NCI-H82 treated with DMSO at 0.1 percent for 48 hours (cell line): ENCODE measurements at regions not wholly inside any gene's neighbourhood (a gene's known extent, or its start where the extent isn't known, plus 50 kb on each side); places are given as distances from the start of the nearest gene placed in this dataset.
"Not testable (repeated sequence)": the region's sequence is repeated elsewhere in the genome, so short reads cannot be mapped to it uniquely, and the experiment has no call there.

Experiments used
- DNase-seq: peaks from one replicate; lab custom pipeline; 2025; ENCODE audit not compliant: unreplicated experiment; lab: John Stamatoyannopoulos, UW

DNA sequence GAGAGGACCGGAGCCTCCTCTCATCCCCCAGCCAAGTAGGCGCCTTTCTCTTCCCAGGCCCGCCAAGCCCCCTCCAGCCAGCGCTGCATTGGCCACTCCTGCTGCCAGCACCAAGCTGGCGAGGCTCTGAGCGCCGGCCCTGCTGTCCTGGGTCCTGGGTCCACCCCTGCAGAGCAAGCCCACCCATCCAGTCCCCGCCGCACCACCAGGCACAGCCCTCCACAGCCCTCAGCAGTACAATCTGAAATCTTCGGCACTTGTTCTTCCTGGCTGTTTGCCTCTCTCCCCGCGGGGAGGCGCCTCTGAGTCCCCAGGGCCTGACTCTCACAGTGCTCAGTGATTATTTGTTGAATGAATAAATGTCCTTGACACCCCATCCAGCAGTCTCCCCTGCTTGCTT lies 236.4 kb upstream of the SGCG start:
- no peak for DNase-seq

DNA sequence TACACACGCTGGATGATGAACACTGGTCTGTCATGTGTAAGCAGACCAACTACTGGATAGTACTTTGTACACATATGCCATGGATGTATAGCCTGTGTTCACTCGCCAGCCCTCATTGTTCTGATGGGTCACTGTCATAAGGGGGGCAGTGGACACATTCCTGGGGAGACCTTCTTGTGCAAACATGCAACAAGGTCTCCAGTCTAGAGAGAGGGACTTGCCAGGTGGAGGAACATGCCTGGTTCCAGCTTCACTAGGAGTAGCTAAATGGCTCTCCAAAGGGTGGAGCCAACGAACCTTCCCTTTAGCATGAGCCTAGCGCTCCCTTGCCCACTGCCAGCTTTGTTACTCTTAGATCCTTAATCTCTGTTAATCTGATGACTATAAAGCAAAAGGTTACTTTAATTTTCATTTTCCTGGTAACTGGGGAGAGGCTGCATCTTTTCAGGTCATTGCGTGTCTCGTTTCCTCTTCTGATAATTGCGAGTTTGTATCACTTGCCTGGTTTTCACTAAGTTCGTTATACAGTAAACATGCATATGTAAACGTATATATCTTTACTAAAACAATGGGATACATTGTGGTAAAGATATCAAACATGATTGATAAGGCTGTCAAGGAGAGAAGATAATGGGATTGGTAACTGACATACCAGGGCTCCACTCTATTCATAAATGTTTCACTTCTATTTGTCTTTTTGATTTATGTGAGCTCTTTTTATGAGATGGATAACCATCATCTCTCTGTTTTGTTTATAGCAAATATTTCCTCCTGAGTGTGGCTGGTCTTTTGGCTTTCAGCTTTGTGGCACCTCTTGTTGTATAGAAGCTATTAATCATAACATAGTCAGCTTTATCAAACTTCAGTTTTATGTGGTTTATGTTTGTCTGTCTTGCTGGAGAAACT lies 235.2 kb upstream of the SGCG start:
- DNase-seq = no peak

DNA sequence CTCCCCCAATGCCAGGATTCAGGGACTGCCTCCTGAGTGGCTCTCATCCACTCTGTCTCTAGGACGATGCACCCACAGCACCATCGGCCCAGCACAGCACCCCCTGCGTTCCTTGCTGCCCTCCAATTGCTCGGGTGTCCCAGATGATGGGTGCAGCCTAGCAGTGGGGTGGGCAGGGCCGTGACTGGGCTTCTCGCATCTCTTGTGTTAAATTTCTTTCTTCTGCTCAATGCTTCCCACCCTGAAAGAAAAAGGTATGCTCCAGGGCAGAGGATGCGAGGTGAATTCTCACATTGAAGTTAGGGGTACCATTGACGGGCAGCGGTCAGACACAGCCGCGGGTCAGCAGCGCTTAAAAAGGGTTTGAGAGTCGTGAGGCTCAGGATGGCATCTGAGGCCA lies 232.4 kb upstream of the SGCG start:
- DNase-seq = no peak

DNA sequence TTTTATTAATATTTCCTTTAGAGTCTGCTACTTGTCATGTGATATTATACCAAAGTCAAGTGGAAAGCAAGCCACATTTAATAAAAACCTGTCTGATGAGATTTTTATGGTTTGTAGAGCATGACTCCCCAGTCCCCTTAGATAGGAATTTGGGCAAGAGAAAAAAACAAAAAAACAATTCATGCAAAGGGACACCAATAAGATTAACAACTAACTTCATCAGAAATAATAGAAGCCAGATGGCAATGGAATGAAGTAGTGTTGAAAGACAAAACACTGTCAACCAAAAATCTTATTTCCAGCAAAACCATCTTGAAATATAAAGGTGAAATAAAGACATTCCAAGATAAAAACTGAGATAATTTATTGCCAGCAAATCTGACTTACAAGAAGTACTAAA lies 228.8 kb upstream of the SGCG start:
- not testable (repeated sequence) for DNase-seq

DNA sequence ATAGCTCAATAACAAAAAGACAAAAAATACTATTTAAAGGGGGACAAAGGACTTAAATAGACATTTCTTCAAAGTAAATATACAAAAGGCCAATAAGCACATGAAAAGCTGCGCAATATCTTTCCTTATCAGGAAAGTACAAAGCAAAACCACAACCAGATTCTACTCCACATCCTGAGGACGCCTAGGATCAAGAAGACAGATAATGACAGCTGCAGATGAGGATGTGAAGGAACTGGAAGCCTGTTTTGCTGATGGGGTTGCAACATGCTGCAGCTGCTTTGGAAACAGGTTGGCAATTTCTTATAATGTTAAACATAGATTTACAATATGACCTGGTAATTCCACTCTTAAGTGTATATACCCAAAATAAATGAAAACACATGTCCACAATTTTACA lies 225.6 kb upstream of the SGCG start:
- DNase-seq = not testable (repeated sequence)

DNA sequence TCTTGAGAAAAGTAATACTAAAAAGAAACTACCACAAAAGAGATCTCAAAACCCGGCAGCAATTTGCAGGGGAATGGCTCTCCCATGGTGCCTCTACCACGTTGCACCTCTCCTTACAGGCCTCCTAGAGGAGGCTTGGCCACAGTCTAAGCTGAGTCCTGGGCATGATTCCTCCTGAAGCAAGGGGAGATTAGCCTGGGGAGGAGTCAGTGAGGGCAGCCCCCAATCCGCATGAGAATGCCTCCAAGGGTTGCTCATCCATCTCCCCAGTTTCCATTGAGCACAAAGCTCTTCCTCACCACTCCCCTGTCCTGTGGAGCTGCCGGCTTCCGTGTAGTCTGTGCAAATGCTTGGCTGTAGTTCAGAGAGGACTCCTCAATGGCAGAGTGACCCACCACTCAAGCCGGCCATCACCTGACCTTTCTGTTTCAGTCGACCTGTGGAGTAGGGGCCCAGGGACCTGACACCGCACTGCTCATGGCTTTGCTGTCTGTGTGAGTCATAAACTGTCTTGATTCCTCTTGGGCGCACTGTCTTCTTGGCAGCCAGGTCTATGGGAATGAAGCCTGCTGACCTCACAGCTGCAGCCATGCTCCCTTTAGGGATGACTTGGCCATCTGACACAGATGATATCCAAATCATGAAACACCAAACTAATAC lies 224.2 kb upstream of the SGCG start:
- DNase-seq = not testable (repeated sequence)

DNA sequence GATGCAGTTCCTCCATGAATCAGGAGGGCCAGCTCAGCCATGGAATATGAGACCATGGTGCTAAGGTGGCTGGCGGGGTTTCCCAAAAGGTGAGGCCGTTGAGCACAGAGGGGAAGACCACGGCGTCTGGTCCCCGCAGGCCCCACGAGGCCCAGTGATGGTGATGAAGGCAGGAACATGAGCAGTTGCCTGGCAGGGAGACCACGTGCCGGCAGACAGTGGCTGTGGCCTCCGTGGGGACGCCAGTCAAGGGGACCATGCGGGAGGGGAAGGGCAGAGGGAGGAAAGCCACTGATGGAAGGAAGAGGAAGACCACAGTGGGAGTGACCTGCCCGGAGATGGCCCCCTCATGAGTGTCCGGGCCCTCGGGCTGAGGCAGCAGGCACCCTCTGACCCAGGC lies 220.9 kb upstream of the SGCG start:
- not testable (repeated sequence) for DNase-seq

DNA sequence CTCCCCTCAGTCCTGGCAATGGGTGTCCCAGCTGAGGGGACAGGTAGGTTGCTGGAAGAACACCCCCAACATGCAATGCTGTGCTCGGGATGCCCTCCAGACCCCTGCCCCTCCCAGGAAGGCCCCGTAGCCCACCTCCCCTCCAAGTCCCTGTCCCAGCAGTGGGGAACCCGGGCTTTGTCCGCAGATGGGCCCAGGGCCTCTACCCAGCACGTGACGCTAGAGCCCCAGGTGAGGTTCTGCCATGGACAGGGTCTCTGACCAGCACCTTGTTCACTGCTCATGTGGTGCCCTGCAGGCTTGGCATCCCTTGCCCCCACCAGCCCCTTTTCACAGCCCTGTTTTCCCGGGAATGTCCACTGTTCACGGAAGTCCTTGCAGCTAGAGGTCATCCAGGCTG lies 220.0 kb upstream of the SGCG start:
- DNase-seq = no peak

DNA sequence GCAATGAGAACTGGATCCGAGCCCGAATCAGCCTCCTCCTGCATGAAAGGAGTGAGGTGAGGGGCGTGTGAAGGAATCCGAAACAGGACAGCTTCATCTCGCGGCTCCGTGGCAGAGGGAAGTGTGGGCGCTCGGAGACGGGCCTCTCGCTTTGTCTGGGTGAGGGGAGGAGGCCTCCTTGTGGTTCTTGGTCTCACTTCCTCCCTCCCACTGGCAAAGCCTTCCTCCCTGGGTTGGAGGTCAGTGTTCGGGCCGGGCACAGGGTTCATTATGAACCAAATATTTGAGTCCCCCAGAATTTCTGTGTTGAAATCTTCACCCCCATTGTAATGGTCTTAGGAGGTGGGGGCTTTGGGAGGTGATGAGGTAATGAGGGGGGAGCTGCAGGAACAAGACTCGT lies 219.4 kb upstream of the SGCG start:
- not testable (repeated sequence) for DNase-seq

DNA sequence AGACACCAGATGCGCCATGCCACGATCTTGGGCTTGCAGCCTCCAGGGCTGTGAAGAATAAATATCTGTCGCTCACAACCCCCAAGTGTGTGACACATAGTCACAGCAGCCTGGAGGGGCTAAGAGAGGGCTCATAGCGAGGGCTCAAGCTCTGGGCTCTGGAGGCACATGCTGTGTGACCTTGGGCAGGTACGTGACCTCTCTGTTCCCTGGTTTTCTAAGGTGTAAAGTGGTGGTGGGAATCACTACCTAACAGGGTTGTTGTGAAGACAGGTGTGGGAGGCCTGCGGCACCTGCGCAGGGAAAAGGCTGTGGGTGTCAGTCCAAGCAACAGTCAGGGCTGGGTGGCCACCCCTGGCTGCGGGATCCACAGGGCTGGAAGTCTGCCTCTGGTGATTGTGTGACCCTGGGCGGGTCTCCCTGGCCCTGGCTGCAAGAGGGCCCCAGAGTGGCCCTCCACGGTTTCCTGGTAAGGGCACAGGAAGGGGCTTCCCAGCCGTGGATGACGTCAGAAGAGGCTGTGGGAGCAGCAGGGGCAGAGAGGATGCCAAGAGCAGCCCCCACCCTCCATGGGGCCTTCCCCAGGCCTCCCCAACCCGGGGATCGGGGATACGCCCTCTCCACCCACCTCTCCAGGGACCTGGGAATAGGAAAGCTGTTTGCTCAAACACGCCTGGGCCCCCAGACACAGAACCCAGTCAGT lies 218.8 kb upstream of the SGCG start:
- DNase-seq = no peak

DNA sequence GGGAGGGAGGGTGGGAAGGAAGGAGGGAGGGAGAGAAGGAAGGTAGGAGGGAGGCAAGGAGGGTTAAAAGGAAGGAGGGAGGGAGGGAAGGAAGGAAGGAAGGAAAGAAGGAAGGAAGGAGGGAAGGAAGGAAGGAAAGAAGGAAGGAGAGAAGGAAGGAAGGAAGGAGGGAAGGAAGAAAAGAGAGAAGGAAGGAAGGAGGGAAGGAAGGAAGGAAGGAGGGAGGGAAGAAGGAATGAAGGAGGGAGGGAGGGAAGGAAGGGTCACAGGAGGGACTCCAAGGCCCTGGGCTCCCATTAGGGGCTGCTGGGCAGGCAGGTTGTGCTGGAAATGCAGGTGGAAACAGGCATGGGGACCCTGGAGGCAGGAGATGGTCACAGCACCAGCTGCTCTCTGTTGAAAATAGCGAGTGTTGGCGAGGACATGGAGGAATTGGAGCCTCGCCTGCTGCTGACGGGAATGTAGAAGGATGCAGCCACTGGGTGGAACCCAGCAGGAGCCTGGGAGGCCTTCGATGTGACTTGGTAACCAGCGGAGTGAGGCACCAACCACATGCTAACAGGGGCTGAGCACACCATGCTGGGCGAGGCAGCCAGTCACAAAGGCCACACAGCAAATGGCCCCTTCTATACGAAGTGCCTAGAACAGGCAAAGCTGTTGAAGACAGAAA lies 217.3 kb upstream of the SGCG start:
- DNase-seq = not testable (repeated sequence)

DNA sequence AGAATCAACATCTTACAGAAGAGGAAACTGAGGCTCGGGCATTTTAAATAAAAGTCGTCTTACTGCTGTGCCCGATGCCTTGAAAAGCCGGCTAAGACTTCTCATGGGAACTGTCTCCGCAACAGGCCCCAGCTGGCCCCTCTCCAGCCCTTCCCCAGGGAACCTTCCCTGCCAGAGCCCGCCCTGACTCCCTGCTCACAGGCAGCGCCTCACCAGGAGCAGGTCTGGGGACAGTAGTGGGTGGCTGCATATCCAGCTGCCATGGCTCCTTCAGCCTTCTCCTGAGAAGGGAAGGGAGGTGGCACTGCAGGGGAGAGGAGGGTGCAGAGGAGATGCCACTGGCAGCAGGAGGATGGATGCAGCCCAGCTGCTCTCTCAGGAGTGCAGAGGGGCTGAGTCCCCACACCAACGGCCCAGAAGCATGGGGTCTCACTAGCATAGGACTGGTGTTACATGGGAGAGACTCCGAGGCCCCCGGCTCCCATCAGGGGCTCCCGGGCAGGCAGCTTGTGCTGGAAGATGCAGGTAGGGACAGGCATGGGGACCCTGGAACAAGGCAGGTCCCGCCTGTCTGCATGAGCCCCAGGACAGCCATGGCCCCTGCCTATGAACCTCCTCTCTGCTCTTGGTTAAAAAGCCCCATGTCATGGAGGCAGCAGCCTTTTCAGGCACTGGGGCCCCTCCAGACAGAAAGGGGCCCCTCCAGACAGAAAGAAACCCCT lies 216.4 kb upstream of the SGCG start:
- no peak for DNase-seq

DNA sequence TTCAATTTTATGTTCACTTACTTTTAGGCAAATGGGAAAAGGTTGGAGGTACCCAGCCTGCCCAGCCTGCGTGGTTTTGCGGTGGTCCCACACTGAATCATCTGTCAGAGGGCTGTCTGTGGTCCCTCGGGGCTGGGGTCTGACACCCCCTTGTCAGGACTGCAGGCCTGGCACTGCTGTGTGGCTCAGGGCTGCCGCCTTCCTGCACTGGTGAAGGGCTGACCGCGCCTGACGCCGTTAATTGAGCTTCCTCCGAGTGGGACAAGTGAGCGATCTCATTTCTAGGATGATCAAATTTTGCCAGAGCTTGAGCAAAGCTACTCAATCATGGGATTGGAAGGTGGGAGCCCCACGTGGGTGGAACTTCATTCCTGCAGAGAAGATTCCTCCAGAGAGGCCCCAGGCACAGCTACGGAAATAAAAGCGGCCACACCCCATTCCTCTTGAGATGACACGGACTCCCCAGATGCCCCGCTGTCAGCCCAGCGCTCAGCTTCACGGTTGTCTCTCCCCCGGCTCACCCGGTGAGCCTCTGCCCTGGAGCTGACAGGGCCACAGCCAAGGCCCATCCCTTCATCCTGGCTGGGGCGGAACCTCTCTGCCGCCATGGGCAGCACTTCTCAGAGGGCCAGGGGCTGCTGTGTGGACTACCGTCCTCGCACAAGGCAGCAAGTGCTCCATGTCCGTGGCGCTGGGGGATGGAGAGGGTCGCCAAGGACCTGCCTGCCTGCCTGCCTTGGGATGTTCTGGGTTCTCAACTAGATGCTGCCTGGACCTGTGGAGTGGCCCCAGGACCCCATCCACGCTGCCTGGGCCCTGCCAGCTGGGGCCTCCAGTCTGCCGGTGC lies 215.5 kb upstream of the SGCG start:
- DNase-seq = not testable (repeated sequence)

DNA sequence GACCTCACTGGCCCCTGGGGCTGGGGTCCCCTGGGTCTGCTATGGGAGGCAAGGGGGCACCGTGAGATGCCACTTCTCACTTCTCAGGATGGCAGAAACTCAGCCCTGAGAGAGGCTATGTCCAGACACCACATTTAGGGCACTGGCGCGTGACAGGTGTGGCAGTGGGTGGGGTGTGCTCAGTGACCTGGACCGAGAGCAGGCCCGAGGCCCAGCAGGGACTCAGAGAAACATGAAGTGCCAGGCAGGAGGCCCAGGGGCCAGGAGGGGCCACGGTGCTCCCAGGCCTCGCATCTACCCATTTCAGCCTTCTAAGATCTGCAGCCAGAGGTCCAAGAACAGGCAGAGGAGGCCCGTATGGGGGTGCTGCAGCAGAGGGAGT lies 214.9 kb upstream of the SGCG start:
- not testable (repeated sequence) for DNase-seq

DNA sequence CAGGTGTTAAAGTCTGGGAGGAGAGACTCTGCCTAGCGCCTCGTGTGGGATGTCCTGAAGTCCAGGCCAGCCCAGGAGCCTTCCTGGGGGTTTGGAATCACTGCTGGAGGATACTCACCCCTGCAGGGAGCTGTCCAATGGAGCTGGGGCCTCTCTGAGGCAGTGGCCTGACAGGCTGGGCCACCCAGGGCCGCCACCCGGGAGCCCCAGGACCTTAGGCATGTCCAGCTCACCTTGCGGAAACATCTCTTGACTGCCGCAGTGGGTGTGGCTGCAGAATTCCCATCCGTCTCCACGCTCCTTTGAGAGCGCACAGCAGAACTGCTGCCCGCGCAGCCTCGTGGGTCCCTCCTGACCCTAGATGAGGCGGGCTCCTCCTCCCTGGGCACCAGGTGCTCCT lies 214.0 kb upstream of the SGCG start:
- DNase-seq = not testable (repeated sequence)

DNA sequence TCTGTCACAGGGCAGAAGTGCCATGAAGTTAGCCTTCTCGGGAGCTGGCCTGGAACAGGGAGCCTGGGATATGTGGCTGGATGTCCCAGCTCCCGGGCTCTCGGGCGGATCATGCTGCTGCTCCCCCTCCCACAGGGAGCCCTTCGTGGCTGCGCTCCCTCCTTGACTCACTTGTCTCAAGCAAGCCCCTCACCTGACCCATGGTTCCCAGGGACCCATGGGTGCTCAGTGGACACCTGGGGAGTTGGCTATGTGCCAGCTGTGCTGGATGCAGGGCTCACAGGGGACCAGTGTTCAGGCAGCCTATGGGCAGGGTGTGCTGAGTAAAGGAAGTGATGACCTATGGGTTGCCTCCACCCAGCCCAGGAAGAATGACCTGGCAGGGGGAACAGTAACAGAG lies 213.1 kb upstream of the SGCG start:
- DNase-seq = no peak

DNA sequence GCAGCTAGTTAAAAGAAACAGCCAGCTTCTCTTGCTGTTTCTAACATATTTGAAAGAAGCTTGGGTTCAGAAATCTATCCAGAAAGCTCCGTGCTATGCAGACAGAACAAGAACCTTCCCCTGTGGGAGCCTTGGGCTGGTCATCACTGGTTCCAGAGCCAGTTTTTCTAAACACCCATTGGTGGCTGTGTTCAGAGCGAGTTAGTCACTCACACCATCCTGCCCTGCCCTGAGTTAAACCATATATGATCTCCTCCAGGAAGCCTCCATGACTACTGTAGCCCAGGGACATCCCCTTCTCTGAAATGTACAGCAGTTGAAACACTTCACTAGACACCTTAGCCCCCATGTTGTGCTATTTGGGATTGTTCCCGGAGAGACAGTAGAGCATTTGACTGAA lies 200.8 kb upstream of the SGCG start:
- no peak for DNase-seq

DNA sequence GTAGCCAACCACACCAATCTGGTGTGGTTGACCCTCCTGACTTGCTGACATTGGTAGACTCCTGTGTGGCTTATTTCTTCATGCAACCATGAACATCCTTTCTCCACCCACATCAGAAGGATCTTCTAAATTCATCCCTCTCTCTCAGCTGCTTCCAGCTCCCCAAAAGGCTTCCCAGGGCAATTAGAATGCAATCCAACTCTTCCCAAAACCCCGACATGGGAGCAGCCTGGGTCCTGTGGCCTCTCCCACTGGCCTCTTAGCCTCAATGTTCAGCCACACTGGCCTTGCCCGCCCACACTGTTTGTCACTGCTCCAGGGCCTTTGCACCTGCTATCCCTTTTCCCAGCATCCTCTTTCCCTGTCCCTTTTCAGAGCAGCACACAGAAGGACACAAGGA lies 199.8 kb upstream of the SGCG start:
- no peak for DNase-seq

DNA sequence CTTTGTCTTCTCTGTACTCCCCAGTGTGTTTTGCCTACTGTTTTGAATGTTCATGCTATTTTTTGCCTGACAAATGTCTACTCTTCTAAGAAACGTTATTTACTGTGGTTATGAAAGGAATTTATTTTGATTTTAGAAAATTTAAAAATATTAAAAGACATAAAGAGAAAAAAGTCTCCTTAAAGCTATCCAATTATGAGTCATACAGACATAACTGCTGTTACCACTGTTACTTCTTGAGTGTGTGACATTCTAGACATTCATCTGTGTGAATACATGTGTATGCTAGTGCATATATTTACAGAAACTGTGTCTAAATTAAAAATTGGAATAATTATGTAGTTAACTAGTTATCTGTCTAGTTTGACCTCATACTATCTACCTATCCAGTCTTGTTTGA lies 187.6 kb upstream of the SGCG start:
- DNase-seq = no peak

DNA sequence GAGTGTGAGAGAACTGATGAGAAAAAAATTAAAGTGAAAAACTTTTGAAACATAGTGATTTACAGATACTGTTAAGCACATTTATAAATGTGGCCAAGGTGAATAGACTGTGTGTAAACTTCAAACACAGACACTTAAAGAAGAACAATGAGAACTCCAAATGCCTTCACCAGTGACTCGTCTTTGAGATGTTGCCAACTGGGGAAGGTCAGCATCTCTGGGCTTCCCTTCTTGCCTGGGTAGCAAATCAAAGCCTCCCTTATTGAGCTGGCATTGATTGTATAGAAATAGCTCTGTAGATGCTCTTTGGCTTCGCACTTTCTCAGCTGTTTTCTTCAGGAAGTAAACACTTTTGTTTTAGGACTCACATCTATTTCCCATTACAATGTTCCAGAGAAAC lies 177.3 kb upstream of the SGCG start:
- no peak for DNase-seq
